ENCODE measurements at regions not wholly inside any gene's neighbourhood (a gene's known extent, or its start where the extent isn't known, plus 50 kb on each side); places are given as distances from the start of the nearest gene placed in this dataset.

DNA sequence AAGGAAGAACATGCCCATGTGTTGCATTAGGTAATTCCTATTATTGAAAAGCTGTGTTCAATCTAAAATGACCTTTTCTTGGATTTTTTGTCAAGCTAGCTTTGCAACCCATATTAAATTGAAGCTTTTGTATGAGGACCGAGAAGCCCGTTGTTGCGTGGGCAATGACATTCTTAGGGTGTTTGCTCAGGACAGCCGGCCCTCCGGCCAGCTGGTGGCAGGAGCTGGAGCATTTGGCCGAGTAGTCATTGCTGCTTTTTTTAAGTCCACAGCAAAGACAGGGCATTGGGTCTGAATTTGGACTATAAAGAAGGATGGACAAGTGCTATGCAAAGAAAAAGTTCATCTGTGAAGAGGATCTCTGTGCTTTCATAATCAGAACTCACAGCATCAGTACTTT lies 365.8 kb downstream of the SAMD5 start:
- no peak overlapping the region for H4K91ac ChIP-seq (ENCODE audit: insufficient read depth, low read depth, low read length)
- no peak overlapping the region for H2AK5ac ChIP-seq (ENCODE audit: low read depth, low read length)
- H3K9ac ChIP-seq (ENCODE audit: low read depth, low read length), result no peak overlapping the region
- H2BK120ac ChIP-seq (ENCODE audit: low read depth, low read length), result no peak overlapping the region
- H3K4me2 ChIP-seq (ENCODE audit: low read depth, low read length), result no peak overlapping the region
- CTCF ChIA-PET, result no interaction called here
- no peak for ATAC-seq (ENCODE audit: low read depth)
- no peaks in the 10 kb centered on the region for H4K20me1 ChIP-seq (ENCODE audit: insufficient read depth, low read length)
- H3K9me3 ChIP-seq (ENCODE audit: control insufficient read depth, insufficient read depth, low read length), result no peaks in the 10 kb centered on the region
- intact Hi-C loops (cut with micrococcal nuclease), result no loop called here
- H3K4me3 ChIP-seq (ENCODE audit: insufficient read depth, low read depth, low read length), result no peak overlapping the region
- no peak overlapping the region for H2AFZ ChIP-seq (replicated peaks; ENCODE audit: low read length, poor library complexity)
- H3K27me3 ChIP-seq (ENCODE audit: control insufficient read depth, insufficient read depth, low read length), result no peaks in the 10 kb centered on the region
- in situ Hi-C loops (cut with MboI; ENCODE audit: low sequenced_read_pairs), result no loop called here
- H3K27ac ChIP-seq (ENCODE audit: insufficient read depth, low read length), result no peak overlapping the region
- POLR2A ChIA-PET (ENCODE audit: unreplicated experiment), result no interaction called here
- H3K56ac ChIP-seq (ENCODE audit: extremely low read depth, insufficient read depth, low read length), result no peak overlapping the region
- BruUV-seq (replicated peaks), result no TSS peak
- no peak for TF ChIP-seq CTCF (conservative IDR thresholded peaks at IDR 0.05; ENCODE audit: low read depth, low read length)
- no peak for TF ChIP-seq RAD21 (IDR thresholded peaks at IDR 0.05; ENCODE audit: low read length)
- no peak for TF ChIP-seq CHD1 (IDR thresholded peaks at IDR 0.05; ENCODE audit: low read depth, low read length)
- no peak for TF ChIP-seq BHLHE40 (IDR thresholded peaks at IDR 0.05; ENCODE audit: low read depth, low read length)
- no peak for TF ChIP-seq MXI1 (IDR thresholded peaks at IDR 0.05; ENCODE audit: borderline replicate concordance, low read depth, low read length)
- TF ChIP-seq MAFK (IDR thresholded peaks at IDR 0.05; ENCODE audit: low read depth, low read length), result no peak
- TF ChIP-seq CEBPB (IDR thresholded peaks at IDR 0.05; ENCODE audit: low read depth, low read length), result no peak
- TF ChIP-seq SMC3 (IDR thresholded peaks at IDR 0.05; ENCODE audit: low read depth, low read length), result no peak
- no peak overlapping the region for H2AK9ac ChIP-seq (replicated peaks; ENCODE audit: low read depth, low read length, poor library complexity)
- no peaks in the 10 kb centered on the region; the same call in 1 of the 2 replicates for H3K4me1 ChIP-seq (ENCODE audit: control insufficient read depth, insufficient read depth, low read length)
- H2BK5ac ChIP-seq (ENCODE audit: low read depth, low read length, poor library complexity, severe bottlenecking), result no peak overlapping the region
- H3K36me3 ChIP-seq (ENCODE audit: control insufficient read depth, insufficient read depth, low read length), result no peaks in the 10 kb centered on the region
- H3K79me1 ChIP-seq (ENCODE audit: low read depth in 1 of 2, low read length in 2 of 2), result no peaks in the 10 kb centered on the region
- H2BK20ac ChIP-seq (ENCODE audit: low read depth, low read length), result no peak overlapping the region
- no peak overlapping the region for H2BK15ac ChIP-seq (ENCODE audit: low read depth, low read length)
- no peak overlapping the region for H4K8ac ChIP-seq (ENCODE audit: low read depth in 2 of 2, low read length in 2 of 2)
- H3K23ac ChIP-seq (ENCODE audit: low read depth, low read length), result no peak overlapping the region
- H3K18ac ChIP-seq (ENCODE audit: low read depth, low read length), result no peak overlapping the region
- H3K14ac ChIP-seq (replicated peaks; ENCODE audit: low read depth, low read length), result no peak overlapping the region
- no peak for DNase-seq
- dilution Hi-C loops (cut with HindIII; ENCODE audit: low sequenced_read_pairs, unreplicated experiment), result no loop called here
- H4K5ac ChIP-seq (ENCODE audit: low read depth, low read length), result no peak overlapping the region
- no CpG with 5 or more reads among the region's 6 CpGs for WGBS, 2 experiments (ENCODE audit: extremely low coverage in 2 of 2, insufficient read length in 1 of 2)
- no peaks in the 10 kb centered on the region for H3K9me1 ChIP-seq (ENCODE audit: insufficient read depth, low read length)
- no peak overlapping the region for H3K4ac ChIP-seq (ENCODE audit: low read depth, low read length)

Measured in IMR-90 (cell line).